ENCODE measurements at regions not wholly inside any gene's neighbourhood (a gene's known extent, or its start where the extent isn't known, plus 50 kb on each side); places are given as distances from the start of the nearest gene placed in this dataset.

- TF ChIP-seq SUZ12 (IDR thresholded peaks at IDR 0.05) (no peak), PKNOX1 (IDR thresholded peaks at IDR 0.05) (no peak), ZNF384 (IDR thresholded peaks at IDR 0.05) (no peak), L3MBTL2 (conservative IDR thresholded peaks at IDR 0.05) (no peak)
These were observed 145.5 kb upstream of the IGF1 start for GRCh38 chr12:102625819-102626218.
